ENCODE measurements at regions not wholly inside any gene's neighbourhood (a gene's known extent, or its start where the extent isn't known, plus 50 kb on each side); places are given as distances from the start of the nearest gene placed in this dataset.

DNA sequence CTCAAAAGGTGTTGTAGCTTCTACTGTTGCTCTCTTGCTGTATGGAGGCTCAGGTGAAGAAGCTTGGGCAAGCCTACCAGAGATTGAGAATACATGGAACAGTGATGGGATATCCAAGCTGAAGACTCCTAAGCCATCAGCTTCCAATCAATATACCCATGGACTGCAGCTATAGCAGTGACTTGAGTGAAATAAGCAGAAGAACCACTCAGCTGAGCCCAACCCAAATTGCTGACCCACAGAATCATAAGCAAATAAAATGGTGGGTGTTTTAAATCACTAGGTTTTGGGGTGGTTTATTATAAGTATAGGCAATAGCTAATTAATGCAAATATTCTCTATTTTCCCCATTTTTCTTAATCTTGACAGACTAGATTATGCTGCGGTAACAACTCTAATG lies 147.7 kb upstream of the SALL1 start:
- H3K9me3 Mint-ChIP-seq, result peaks cover 0 to 12% (median under 1%) of the 10 kb centered on the region in 7 donors
- no peaks in the 10 kb centered on the region for H3K27me3 Mint-ChIP-seq
- Histone ChIP-seq H3K36me3 (ENCODE audit: control insufficient read depth, insufficient read depth, low read length) (no peaks in the 10 kb centered on the region), H3K27ac (ENCODE audit: insufficient read depth, low read length, poor library complexity, severe bottlenecking) (no peak overlapping the region), H3K9me3 (ENCODE audit: control insufficient read depth in 2 of 2, low read length in 2 of 2) (no peaks in the 10 kb centered on the region), H3K27me3 (ENCODE audit: control insufficient read depth, insufficient read depth, low read length) (no peaks in the 10 kb centered on the region), H3K4me3 (ENCODE audit: low read depth, low read length) (no peak overlapping the region), H3K4me1 (ENCODE audit: control insufficient read depth, insufficient read depth, low read length, poor library complexity, severe bottlenecking) (no peaks in the 10 kb centered on the region)
- no peak overlapping the region for H3K4me3 Mint-ChIP-seq
- H3K36me3 Mint-ChIP-seq, result no peaks in the 10 kb centered on the region
- no peak for ATAC-seq (ENCODE audit: low read depth in 2 of 2)
- DNase-seq, result no peak
- H3K4me1 Mint-ChIP-seq, result no peaks in the 10 kb centered on the region
- no peak overlapping the region for H3K27ac Mint-ChIP-seq

DNA sequence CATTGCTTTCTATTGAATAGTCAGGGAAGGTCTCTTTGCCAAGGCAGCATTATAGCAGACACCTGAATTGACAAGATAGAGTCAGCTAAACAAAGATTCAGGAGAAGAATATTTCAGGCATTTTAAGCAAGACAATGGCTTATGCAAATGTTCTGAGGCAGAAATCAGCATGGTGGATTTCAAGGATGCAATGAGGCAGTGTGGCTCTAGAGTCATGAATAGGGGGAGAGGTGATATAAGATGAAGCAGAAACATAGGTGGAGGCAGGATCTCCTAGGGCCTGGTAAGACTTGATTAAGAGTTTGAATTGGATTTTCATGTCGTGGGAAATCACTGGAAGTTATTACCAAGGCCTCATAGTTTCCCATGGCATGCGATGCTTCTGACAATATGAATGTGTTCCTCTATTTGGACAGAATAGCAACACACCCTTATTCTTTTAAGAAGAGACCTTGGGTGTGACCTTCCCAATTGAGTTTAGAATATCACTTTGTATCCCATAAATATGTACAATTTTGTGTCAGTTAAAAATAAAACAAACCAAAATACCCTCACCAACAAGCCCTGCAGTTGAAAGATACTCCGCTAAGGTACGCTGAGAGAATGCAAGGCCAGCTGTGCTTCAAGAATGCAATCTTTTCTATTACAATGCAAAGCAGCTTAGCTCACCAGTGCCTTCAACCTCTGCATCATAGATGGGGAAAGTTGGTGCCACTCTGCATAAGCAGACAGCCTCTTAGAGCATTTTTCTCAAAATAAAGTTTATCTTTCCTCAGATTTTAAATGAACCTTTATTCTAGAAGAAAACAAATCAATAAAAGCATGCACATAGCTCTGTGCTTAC lies 139.6 kb upstream of the SALL1 start:
- H3K36me3 ChIP-seq (ENCODE audit: control insufficient read depth, insufficient read depth, low read length), result no peaks in the 10 kb centered on the region
- Mint-ChIP-seq H3K4me3 (no peak overlapping the region), H3K36me3 (no peaks in the 10 kb centered on the region), H3K4me1 (no peaks in the 10 kb centered on the region), H3K27ac (no peak overlapping the region), H3K9me3 (peaks cover 0 to 5% (median 0%) of the 10 kb centered on the region in 7 donors), H3K27me3 (no peaks in the 10 kb centered on the region)
- DNase-seq (no peak), ATAC-seq (ENCODE audit: low read depth in 2 of 2) (no peak)
- H3K9me3 ChIP-seq (ENCODE audit: control insufficient read depth in 2 of 2, low read length in 2 of 2), result no peaks in the 10 kb centered on the region
- no peaks in the 10 kb centered on the region for H3K4me1 ChIP-seq (ENCODE audit: control insufficient read depth, insufficient read depth, low read length, poor library complexity, severe bottlenecking)
- H3K4me3 ChIP-seq (ENCODE audit: low read depth, low read length), result no peak overlapping the region
- no peaks in the 10 kb centered on the region for H3K27me3 ChIP-seq (ENCODE audit: control insufficient read depth, insufficient read depth, low read length)
- H3K27ac ChIP-seq (ENCODE audit: insufficient read depth, low read length, poor library complexity, severe bottlenecking), result no peak overlapping the region

DNA sequence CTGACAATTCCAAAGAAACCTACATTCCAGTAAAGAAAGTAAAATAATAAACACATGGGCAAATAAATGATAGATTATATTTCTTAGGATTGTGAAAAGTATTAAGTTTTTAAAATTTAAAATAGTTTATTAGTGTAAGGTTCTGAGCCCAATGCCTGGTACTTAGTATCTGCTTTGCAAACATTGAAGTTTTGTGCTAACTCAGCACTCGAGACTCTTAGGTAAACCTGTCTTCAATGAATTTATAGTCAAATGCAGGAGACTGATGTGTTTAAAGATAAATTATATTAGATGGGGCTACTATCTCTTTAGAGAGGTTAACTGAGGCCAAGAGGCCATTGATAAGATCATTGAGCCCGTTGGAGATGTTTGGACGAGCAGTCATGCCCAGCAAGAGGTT lies 138.3 kb upstream of the SALL1 start:
- no peak overlapping the region for H3K4me3 Mint-ChIP-seq
- DNase-seq (no peak), ATAC-seq (ENCODE audit: low read depth in 2 of 2) (no peak)
- no peak overlapping the region for H3K27ac Mint-ChIP-seq
- H3K4me3 ChIP-seq (ENCODE audit: low read depth, low read length), result no peak overlapping the region
- no peaks in the 10 kb centered on the region for H3K27me3 Mint-ChIP-seq
- no peaks in the 10 kb centered on the region for H3K9me3 ChIP-seq (ENCODE audit: control insufficient read depth in 2 of 2, low read length in 2 of 2)
- no peaks in the 10 kb centered on the region for H3K36me3 ChIP-seq (ENCODE audit: control insufficient read depth, insufficient read depth, low read length)
- H3K4me1 ChIP-seq (ENCODE audit: control insufficient read depth, insufficient read depth, low read length, poor library complexity, severe bottlenecking), result no peaks in the 10 kb centered on the region
- H3K4me1 Mint-ChIP-seq, result no peaks in the 10 kb centered on the region
- H3K36me3 Mint-ChIP-seq, result no peaks in the 10 kb centered on the region
- H3K27me3 ChIP-seq (ENCODE audit: control insufficient read depth, insufficient read depth, low read length), result no peaks in the 10 kb centered on the region
- no peak overlapping the region for H3K27ac ChIP-seq (ENCODE audit: insufficient read depth, low read length, poor library complexity, severe bottlenecking)
- peaks cover 0 to 3% (median 0%) of the 10 kb centered on the region in 7 donors for H3K9me3 Mint-ChIP-seq

DNA sequence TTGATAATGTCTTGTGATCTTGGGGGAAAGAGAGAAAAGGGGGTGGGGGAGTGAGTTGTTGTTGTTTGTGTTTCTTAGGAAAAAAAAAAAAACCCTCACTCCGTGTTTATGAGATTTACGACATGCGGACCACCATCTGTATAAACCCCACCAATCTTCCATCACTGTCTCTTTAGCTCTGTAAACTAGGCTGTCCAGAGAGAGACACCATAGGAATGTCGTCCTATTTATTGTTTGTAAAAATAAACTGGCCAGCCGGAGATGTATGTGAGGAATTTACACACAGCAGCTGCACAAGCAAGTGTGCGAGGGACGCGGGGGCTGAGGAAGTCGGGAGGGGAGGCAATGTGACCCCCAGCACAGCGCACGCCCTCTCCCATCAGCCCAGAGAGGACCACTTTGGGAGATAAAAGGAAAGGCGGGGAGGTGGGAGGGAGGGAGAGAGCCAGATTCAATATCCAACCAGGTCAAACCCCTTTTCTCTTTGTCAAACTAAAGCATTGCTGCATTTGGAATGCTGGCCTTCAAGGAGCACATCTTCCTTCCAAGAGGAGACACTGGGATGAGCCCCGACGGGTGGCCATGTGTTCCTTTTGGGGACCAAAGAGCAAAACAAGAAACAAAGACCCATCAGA lies 136.2 kb upstream of the SALL1 start:
- Mint-ChIP-seq H3K9me3 (peaks cover 0 to 3% (median 0%) of the 10 kb centered on the region in 7 donors), H3K4me3 (no peak overlapping the region), H3K27ac (no peak overlapping the region), H3K36me3 (no peaks in the 10 kb centered on the region), H3K27me3 (no peaks in the 10 kb centered on the region), H3K4me1 (no peaks in the 10 kb centered on the region)
- no peaks in the 10 kb centered on the region for H3K9me3 ChIP-seq (ENCODE audit: control insufficient read depth in 2 of 2, low read length in 2 of 2)
- H3K4me3 ChIP-seq (ENCODE audit: low read depth, low read length), result no peak overlapping the region
- H3K4me1 ChIP-seq (ENCODE audit: control insufficient read depth, insufficient read depth, low read length, poor library complexity, severe bottlenecking), result no peaks in the 10 kb centered on the region
- H3K36me3 ChIP-seq (ENCODE audit: control insufficient read depth, insufficient read depth, low read length), result no peaks in the 10 kb centered on the region
- no peak overlapping the region for H3K27ac ChIP-seq (ENCODE audit: insufficient read depth, low read length, poor library complexity, severe bottlenecking)
- DNase-seq (no peak), ATAC-seq (ENCODE audit: low read depth in 2 of 2) (no peak)
- H3K27me3 ChIP-seq (ENCODE audit: control insufficient read depth, insufficient read depth, low read length), result no peaks in the 10 kb centered on the region

DNA sequence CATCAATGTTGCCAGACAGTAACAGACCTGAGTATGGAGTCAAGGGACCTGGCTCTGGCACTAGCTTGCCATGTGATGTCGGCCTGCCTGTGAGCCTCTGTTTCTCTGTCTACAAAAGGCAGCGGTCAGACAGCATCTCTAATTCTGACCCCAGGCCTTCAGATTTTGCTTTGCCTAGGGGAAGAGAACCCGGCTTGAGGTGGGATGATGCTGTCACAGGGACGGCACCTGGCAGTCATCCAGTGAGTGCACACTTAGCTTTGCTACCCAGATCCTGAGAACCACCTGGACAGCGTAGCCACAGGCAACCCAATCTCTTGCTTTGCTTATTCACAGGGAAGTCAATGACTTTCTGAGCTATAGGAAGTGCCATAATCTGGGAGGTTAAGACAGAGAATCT lies 135.2 kb upstream of the SALL1 start:
- peaks cover 0 to 3% (median 0%) of the 10 kb centered on the region in 7 donors for H3K9me3 Mint-ChIP-seq
- no peak for DNase-seq
- H3K27ac Mint-ChIP-seq, result no peak overlapping the region
- Histone ChIP-seq H3K9me3 (ENCODE audit: control insufficient read depth in 2 of 2, low read length in 2 of 2) (no peaks in the 10 kb centered on the region), H3K36me3 (ENCODE audit: control insufficient read depth, insufficient read depth, low read length) (no peaks in the 10 kb centered on the region), H3K27me3 (ENCODE audit: control insufficient read depth, insufficient read depth, low read length) (no peaks in the 10 kb centered on the region), H3K27ac (ENCODE audit: insufficient read depth, low read length, poor library complexity, severe bottlenecking) (no peak overlapping the region), H3K4me3 (ENCODE audit: low read depth, low read length) (no peak overlapping the region), H3K4me1 (ENCODE audit: control insufficient read depth, insufficient read depth, low read length, poor library complexity, severe bottlenecking) (no peaks in the 10 kb centered on the region)
- H3K4me1 Mint-ChIP-seq, result no peaks in the 10 kb centered on the region
- ATAC-seq (ENCODE audit: low read depth in 2 of 2), result no peak
- no peaks in the 10 kb centered on the region for H3K27me3 Mint-ChIP-seq
- no peaks in the 10 kb centered on the region for H3K36me3 Mint-ChIP-seq
- H3K4me3 Mint-ChIP-seq, result no peak overlapping the region

DNA sequence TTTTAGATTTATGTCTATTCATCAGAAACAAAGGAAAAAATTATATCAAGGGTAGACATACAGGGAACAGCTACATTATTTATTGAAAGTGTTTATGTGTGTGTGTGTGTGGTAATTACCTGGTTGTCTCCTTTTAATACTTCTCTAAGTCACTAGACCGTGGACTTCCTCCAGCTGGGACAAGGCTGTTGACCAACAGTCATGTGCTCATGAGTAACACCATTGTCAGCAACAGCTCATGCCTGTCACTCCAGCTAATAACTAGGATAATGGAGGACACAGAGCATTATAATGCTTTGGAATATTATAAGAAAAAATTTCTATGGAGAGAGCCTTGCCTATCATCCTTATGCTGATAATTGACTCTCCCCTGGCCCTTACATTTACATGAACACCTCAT lies 125.3 kb upstream of the SALL1 start:
- H3K27ac Mint-ChIP-seq, result no peak overlapping the region
- H3K4me3 ChIP-seq (ENCODE audit: low read depth, low read length), result no peak overlapping the region
- H3K4me3 Mint-ChIP-seq, result no peak overlapping the region
- H3K27ac ChIP-seq (ENCODE audit: insufficient read depth, low read length, poor library complexity, severe bottlenecking), result no peak overlapping the region
- H3K4me1 ChIP-seq (ENCODE audit: control insufficient read depth, insufficient read depth, low read length, poor library complexity, severe bottlenecking), result no peaks in the 10 kb centered on the region
- no peaks in the 10 kb centered on the region for H3K9me3 ChIP-seq (ENCODE audit: control insufficient read depth in 2 of 2, low read length in 2 of 2)
- H3K27me3 Mint-ChIP-seq, result no peaks in the 10 kb centered on the region
- no peaks in the 10 kb centered on the region for H3K36me3 Mint-ChIP-seq
- no peaks in the 10 kb centered on the region for H3K27me3 ChIP-seq (ENCODE audit: control insufficient read depth, insufficient read depth, low read length)
- H3K4me1 Mint-ChIP-seq, result no peaks in the 10 kb centered on the region
- H3K9me3 Mint-ChIP-seq, result peaks cover 0 to 5% (median 0%) of the 10 kb centered on the region in 7 donors
- no peaks in the 10 kb centered on the region for H3K36me3 ChIP-seq (ENCODE audit: control insufficient read depth, insufficient read depth, low read length)
- ATAC-seq (ENCODE audit: low read depth in 2 of 2), result no peak
- no peak for DNase-seq

DNA sequence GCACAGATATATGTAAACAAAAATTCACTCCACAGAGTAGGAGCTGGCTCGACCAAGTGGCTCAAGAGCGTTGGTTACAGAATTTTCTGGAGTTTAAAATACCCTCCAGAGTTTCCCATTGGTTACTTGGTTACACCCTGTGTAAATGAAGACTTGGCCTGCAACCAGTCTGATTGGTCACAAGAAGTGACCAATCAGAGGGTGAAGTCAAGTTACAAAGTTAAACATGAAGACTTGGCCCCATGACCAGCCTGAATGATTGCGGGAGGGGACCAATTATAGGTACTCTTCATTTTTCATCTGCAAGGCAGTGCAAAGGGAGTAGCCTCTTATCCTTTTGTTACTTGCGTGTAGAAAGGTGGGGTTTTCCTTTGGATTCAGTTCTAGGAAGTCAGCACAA lies 121.3 kb upstream of the SALL1 start:
- Histone ChIP-seq H3K27ac (ENCODE audit: insufficient read depth, low read length, poor library complexity, severe bottlenecking) (no peak overlapping the region), H3K36me3 (ENCODE audit: control insufficient read depth, insufficient read depth, low read length) (no peaks in the 10 kb centered on the region), H3K4me3 (ENCODE audit: low read depth, low read length) (no peak overlapping the region), H3K9me3 (ENCODE audit: control insufficient read depth in 2 of 2, low read length in 2 of 2) (no peaks in the 10 kb centered on the region), H3K4me1 (ENCODE audit: control insufficient read depth, insufficient read depth, low read length, poor library complexity, severe bottlenecking) (no peaks in the 10 kb centered on the region), H3K27me3 (ENCODE audit: control insufficient read depth, insufficient read depth, low read length) (no peaks in the 10 kb centered on the region)
- no peak for DNase-seq
- Mint-ChIP-seq H3K36me3 (no peaks in the 10 kb centered on the region), H3K4me1 (no peaks in the 10 kb centered on the region), H3K4me3 (no peak overlapping the region), H3K27me3 (peaks cover 5% of the 10 kb centered on the region), H3K9me3 (peaks cover 0 to 6% (median 2%) of the 10 kb centered on the region in 7 donors), H3K27ac (no peak overlapping the region)
- no peak for ATAC-seq (ENCODE audit: low read depth in 2 of 2)

All from CD4-positive, CD25-positive, alpha-beta regulatory T cell (primary cell).